ENCODE measurements at regions not wholly inside any gene's neighbourhood (a gene's known extent, or its start where the extent isn't known, plus 50 kb on each side); places are given as distances from the start of the nearest gene placed in this dataset.

- TF ChIP-seq RBBP5 (IDR thresholded peaks at IDR 0.05; ENCODE audit: borderline replicate concordance, low read depth, low read length) (no peak), GTF2F1 (IDR thresholded peaks at IDR 0.05; ENCODE audit: borderline replicate concordance, low read depth, low read length) (no peak), TBP (IDR thresholded peaks at IDR 0.05; ENCODE audit: low read depth, low read length) (no peak), CHD2 (IDR thresholded peaks at IDR 0.05; ENCODE audit: low read length) (no peak)
Observed at GRCh38 chr10:33753389-33753788, 418.9 kb upstream of the NRP1 start (continued).

Measured in H1 (cell line).